ENCODE measurements at regions not wholly inside any gene's neighbourhood (a gene's known extent, or its start where the extent isn't known, plus 50 kb on each side); places are given as distances from the start of the nearest gene placed in this dataset.
"Not testable (repeated sequence)": the region's sequence is repeated elsewhere in the genome, so short reads cannot be mapped to it uniquely, and the experiment has no call there.

DNA sequence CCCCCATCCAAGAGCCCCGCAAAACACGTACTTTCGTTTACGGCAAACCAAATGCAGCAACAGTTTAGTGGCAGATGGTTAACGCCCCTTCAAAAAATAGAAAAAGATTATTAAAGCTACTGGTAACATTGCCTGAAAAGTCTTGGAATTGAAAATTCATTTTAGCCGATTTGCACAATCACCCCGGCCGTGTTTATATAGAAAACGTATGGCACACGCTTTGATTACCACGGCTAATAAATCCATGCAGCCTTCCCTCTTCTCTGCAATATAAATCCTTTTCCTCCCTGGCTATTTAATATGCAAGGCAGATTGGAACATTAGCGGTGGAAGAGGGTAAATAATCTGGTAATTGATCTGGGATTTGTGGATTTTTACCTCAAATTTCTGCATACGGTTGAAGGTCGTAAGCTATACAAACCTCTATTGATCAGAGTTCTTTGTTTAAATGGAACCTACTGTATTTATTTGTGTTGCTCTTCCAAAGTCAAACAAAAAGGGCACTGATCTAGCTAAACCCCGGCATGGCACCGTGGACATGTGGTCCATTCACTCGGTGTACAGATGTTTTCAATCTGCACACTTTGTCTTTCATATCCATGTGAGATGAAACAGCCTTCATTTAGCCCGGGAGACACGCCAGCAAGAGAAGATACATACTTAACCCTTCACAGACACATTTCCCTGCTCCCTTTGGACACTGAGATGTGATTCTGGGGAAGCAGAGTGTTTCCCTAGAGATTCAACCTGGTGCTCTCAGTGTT is 238.1 kb upstream of the MAF start:
- peaks cover 0 to 4% (median 0%) of the 10 kb centered on the region in 3 donors for H3K4me1 ChIP-seq (ENCODE audit: control insufficient read depth in 3 of 3, insufficient read depth in 3 of 3, low read length in 3 of 3)
- H3K9me3 ChIP-seq (ENCODE audit: control insufficient read depth in 3 of 3, low read length in 3 of 3), result peaks cover 0 to 3% (median 0%) of the 10 kb centered on the region in 3 donors
- no peak overlapping the region for H3K9ac ChIP-seq (ENCODE audit: low read depth in 1 of 3, low read length in 3 of 3)
- H3K36me3 ChIP-seq (ENCODE audit: control insufficient read depth in 3 of 3, insufficient read depth in 3 of 3, low read length in 3 of 3), result no peaks in the 10 kb centered on the region
- peaks cover 0 to 5% (median 0%) of the 10 kb centered on the region in 3 donors for H3K27me3 ChIP-seq (ENCODE audit: control insufficient read depth in 3 of 3, insufficient read depth in 3 of 3, low read length in 3 of 3)
- H3K27ac ChIP-seq (ENCODE audit: low read depth, low read length), result no peak overlapping the region
- H3K4me3 ChIP-seq (ENCODE audit: low read length in 3 of 3), result peak overlapping the region in 2 of 3 donors; percentile 9 to 23

DNA sequence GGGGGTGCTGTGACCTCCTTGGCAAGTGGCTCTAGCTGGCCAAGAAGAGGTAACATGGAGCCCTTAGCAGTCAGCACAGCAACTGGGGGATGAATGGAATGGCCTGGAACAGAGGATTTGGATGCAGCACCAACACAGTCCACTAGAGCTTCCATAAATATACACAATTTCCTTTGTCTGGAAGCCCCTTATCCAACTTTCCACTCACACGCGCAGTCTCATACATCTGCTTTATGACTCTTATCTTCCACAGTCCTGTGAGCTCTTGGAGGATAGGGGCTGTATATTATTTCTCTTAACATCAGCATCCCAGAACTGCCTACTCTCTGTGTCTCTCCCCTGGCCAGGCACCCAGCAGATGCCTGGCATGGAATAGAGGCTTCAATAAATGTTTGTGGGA is 235.6 kb upstream of the MAF start:
- peaks cover 0 to 3% (median 0%) of the 10 kb centered on the region in 3 donors for H3K9me3 ChIP-seq (ENCODE audit: control insufficient read depth in 3 of 3, low read length in 3 of 3)
- no peak overlapping the region for H3K27ac ChIP-seq (ENCODE audit: low read depth, low read length)
- H3K4me3 ChIP-seq (ENCODE audit: low read length in 3 of 3), result no peak overlapping the region
- H3K27me3 ChIP-seq (ENCODE audit: control insufficient read depth in 3 of 3, insufficient read depth in 3 of 3, low read length in 3 of 3), result peaks cover 0 to 5% (median 0%) of the 10 kb centered on the region in 3 donors
- no peaks in the 10 kb centered on the region for H3K36me3 ChIP-seq (ENCODE audit: control insufficient read depth in 3 of 3, insufficient read depth in 3 of 3, low read length in 3 of 3)
- peaks cover 0 to 4% (median 0%) of the 10 kb centered on the region in 3 donors for H3K4me1 ChIP-seq (ENCODE audit: control insufficient read depth in 3 of 3, insufficient read depth in 3 of 3, low read length in 3 of 3)
- H3K9ac ChIP-seq (ENCODE audit: low read depth in 1 of 3, low read length in 3 of 3), result no peak overlapping the region

DNA sequence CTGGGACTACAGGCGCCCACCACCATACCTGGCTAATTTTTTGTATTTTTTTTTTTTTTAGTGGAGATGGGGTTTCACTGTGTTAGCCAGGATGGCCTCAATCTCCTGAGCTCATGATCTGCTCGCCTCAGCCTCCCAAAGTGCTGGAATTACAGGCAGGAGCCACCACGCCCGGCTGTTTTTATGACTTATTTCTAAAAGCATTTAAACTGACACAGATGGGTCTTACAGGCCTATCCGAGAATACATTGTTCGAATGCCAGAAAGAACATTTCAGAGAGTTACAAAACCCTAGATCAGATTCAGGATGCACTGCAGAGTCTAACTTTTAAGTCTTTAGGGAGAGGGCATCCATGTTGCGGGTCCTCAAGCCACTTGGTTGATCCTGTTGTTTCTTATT is 234.7 kb upstream of the MAF start:
- H3K4me3 ChIP-seq (ENCODE audit: low read length in 3 of 3), result no peak overlapping the region
- H3K36me3 ChIP-seq (ENCODE audit: control insufficient read depth in 3 of 3, insufficient read depth in 3 of 3, low read length in 3 of 3), result no peaks in the 10 kb centered on the region
- H3K27ac ChIP-seq (ENCODE audit: low read depth, low read length), result no peak overlapping the region
- H3K27me3 ChIP-seq (ENCODE audit: control insufficient read depth in 3 of 3, insufficient read depth in 3 of 3, low read length in 3 of 3), result peaks cover 0 to 4% (median 0%) of the 10 kb centered on the region in 3 donors
- H3K9ac ChIP-seq (ENCODE audit: low read depth in 1 of 3, low read length in 3 of 3), result no peak overlapping the region
- peaks cover 0 to 3% (median 0%) of the 10 kb centered on the region in 3 donors for H3K9me3 ChIP-seq (ENCODE audit: control insufficient read depth in 3 of 3, low read length in 3 of 3)
- peaks cover 0 to 4% (median 0%) of the 10 kb centered on the region in 3 donors for H3K4me1 ChIP-seq (ENCODE audit: control insufficient read depth in 3 of 3, insufficient read depth in 3 of 3, low read length in 3 of 3)

- no peak overlapping the region for H3K4me3 ChIP-seq (ENCODE audit: low read length in 3 of 3)
- no peaks in the 10 kb centered on the region for H3K27me3 ChIP-seq (ENCODE audit: control insufficient read depth in 3 of 3, insufficient read depth in 3 of 3, low read length in 3 of 3)
- H3K27ac ChIP-seq (ENCODE audit: low read depth, low read length), result no peak overlapping the region
- H3K9ac ChIP-seq (ENCODE audit: low read depth in 1 of 3, low read length in 3 of 3), result no peak overlapping the region
- peaks cover 0 to 3% (median 0%) of the 10 kb centered on the region in 3 donors for H3K4me1 ChIP-seq (ENCODE audit: control insufficient read depth in 3 of 3, insufficient read depth in 3 of 3, low read length in 3 of 3)
- peaks cover 0 to 3% (median 0%) of the 10 kb centered on the region in 3 donors for H3K9me3 ChIP-seq (ENCODE audit: control insufficient read depth in 3 of 3, low read length in 3 of 3)
- no peaks in the 10 kb centered on the region for H3K36me3 ChIP-seq (ENCODE audit: control insufficient read depth in 3 of 3, insufficient read depth in 3 of 3, low read length in 3 of 3)
These were observed 234.2 kb upstream of the MAF start for GRCh38 chr16:79834720-79835119.

DNA sequence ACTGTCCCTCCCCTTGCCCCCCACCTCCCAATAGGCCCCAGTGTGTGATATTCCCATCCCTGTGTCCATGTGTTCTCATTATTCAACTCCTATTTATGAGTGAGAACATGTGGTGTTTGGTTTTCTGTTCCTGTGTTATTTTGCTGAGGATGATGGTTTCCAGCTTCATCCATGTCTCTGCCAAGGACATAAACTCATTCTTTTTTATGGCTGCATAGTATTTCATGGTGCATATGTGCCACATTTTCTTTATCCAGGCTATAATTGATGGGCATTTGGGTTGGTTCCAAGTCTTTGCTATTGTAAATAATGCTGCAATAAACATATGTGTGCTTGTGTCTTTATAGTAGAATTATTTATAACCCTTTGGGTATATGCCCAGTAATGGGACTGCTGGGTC is 233.5 kb upstream of the MAF start:
- not testable (repeated sequence) for H3K27ac ChIP-seq (ENCODE audit: low read depth, low read length); H3K9me3 ChIP-seq (ENCODE audit: control insufficient read depth in 3 of 3, low read length in 3 of 3); H3K9ac ChIP-seq (ENCODE audit: low read depth in 1 of 3, low read length in 3 of 3); H3K27me3 ChIP-seq (ENCODE audit: control insufficient read depth in 3 of 3, insufficient read depth in 3 of 3, low read length in 3 of 3); H3K4me3 ChIP-seq (ENCODE audit: low read length in 3 of 3); H3K36me3 ChIP-seq (ENCODE audit: control insufficient read depth in 3 of 3, insufficient read depth in 3 of 3, low read length in 3 of 3); H3K4me1 ChIP-seq (ENCODE audit: control insufficient read depth in 3 of 3, insufficient read depth in 3 of 3, low read length in 3 of 3)

- Histone ChIP-seq H3K27me3 (ENCODE audit: control insufficient read depth in 3 of 3, insufficient read depth in 3 of 3, low read length in 3 of 3) (no peaks in the 10 kb centered on the region), H3K27ac (ENCODE audit: low read depth, low read length) (no peak overlapping the region), H3K9me3 (ENCODE audit: control insufficient read depth in 3 of 3, low read length in 3 of 3) (peaks cover 0 to 3% (median 0%) of the 10 kb centered on the region in 3 donors), H3K36me3 (ENCODE audit: control insufficient read depth in 3 of 3, insufficient read depth in 3 of 3, low read length in 3 of 3) (no peaks in the 10 kb centered on the region), H3K9ac (ENCODE audit: low read depth in 1 of 3, low read length in 3 of 3) (no peak overlapping the region), H3K4me1 (ENCODE audit: control insufficient read depth in 3 of 3, insufficient read depth in 3 of 3, low read length in 3 of 3) (no peaks in the 10 kb centered on the region), H3K4me3 (ENCODE audit: low read length in 3 of 3) (no peak overlapping the region)
These were observed 233.0 kb upstream of the MAF start for GRCh38 chr16:79833559-79833958.

DNA sequence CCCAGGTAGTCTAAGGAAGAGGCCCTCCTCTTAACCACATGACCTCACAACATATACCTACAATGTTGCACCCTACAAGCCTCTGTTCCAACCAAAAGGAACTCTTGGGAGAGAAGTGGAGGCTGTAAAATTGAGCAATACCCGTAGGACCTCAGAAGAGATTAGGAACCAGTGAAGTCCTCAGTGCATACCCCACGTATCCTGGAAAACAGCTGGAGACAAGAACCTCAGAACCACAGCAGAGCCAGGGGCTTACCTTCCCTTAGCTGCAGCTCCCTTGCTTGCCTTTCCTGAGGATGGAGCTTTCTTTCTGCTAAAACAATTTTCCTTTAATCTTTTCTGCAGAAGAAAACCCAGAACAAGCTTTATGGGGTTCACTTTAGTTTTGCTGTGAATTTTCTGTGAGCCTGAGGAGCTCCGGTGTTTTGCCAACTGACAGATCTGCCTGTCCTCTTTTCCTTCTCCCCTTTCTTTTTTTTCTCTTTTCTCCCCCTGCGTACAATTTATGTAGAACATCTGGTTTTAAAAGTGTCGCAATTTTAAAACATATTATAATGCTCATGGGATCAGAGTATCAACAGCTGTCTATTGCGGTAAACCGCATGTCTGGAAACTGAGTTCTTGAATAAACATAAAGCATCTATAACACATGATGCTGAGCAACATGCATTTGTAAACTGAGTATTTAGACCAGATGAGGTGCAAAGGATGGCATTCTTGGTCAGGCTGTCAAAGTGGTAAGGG is 226.4 kb upstream of the MAF start:
- Histone ChIP-seq H3K9ac (ENCODE audit: low read depth in 1 of 3, low read length in 3 of 3) (no peak overlapping the region), H3K9me3 (ENCODE audit: control insufficient read depth in 3 of 3, low read length in 3 of 3) (peaks cover 0 to 2% (median 0%) of the 10 kb centered on the region in 3 donors), H3K27me3 (ENCODE audit: control insufficient read depth in 3 of 3, insufficient read depth in 3 of 3, low read length in 3 of 3) (no peaks in the 10 kb centered on the region), H3K27ac (ENCODE audit: low read depth, low read length) (no peak overlapping the region), H3K36me3 (ENCODE audit: control insufficient read depth in 3 of 3, insufficient read depth in 3 of 3, low read length in 3 of 3) (no peaks in the 10 kb centered on the region), H3K4me1 (ENCODE audit: control insufficient read depth in 3 of 3, insufficient read depth in 3 of 3, low read length in 3 of 3) (no peaks in the 10 kb centered on the region), H3K4me3 (ENCODE audit: low read length in 3 of 3) (no peak overlapping the region)

- peaks cover 0 to 2% (median 0%) of the 10 kb centered on the region in 3 donors for H3K9me3 ChIP-seq (ENCODE audit: control insufficient read depth in 3 of 3, low read length in 3 of 3)
- H3K27me3 ChIP-seq (ENCODE audit: control insufficient read depth in 3 of 3, insufficient read depth in 3 of 3, low read length in 3 of 3), result no peaks in the 10 kb centered on the region
- no peaks in the 10 kb centered on the region for H3K4me1 ChIP-seq (ENCODE audit: control insufficient read depth in 3 of 3, insufficient read depth in 3 of 3, low read length in 3 of 3)
- H3K4me3 ChIP-seq (ENCODE audit: low read length in 3 of 3), result no peak overlapping the region
- no peak overlapping the region for H3K27ac ChIP-seq (ENCODE audit: low read depth, low read length)
- no peaks in the 10 kb centered on the region for H3K36me3 ChIP-seq (ENCODE audit: control insufficient read depth in 3 of 3, insufficient read depth in 3 of 3, low read length in 3 of 3)
- no peak overlapping the region for H3K9ac ChIP-seq (ENCODE audit: low read depth in 1 of 3, low read length in 3 of 3)
These were observed 224.5 kb upstream of the MAF start for GRCh38 chr16:79825002-79825401.

DNA sequence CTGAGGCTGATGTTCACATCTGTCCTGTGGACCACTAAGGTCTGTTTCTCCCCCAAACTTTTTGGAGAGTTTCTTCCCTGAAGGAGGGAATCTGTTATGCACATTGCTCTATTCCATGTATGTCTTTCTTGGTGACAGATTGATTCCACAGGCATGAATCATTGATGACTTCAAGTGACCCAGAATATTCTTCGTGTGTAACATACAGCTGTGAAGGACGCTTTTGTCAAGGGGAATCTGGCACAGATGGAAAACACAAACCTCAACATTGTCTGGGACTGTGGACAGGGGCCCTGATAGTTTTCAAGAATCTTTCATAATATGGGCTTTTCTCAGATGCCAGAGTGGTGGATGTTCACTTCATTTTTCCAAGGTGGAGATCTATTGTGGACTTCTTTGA is 223.1 kb upstream of the MAF start:
- Histone ChIP-seq H3K4me1 (ENCODE audit: control insufficient read depth in 3 of 3, insufficient read depth in 3 of 3, low read length in 3 of 3) (no peaks in the 10 kb centered on the region), H3K9ac (ENCODE audit: low read depth in 1 of 3, low read length in 3 of 3) (no peak overlapping the region), H3K4me3 (ENCODE audit: low read length in 3 of 3) (no peak overlapping the region), H3K36me3 (ENCODE audit: control insufficient read depth in 3 of 3, insufficient read depth in 3 of 3, low read length in 3 of 3) (no peaks in the 10 kb centered on the region), H3K9me3 (ENCODE audit: control insufficient read depth in 3 of 3, low read length in 3 of 3) (peaks cover 0 to 2% (median 0%) of the 10 kb centered on the region in 3 donors), H3K27ac (ENCODE audit: low read depth, low read length) (no peak overlapping the region), H3K27me3 (ENCODE audit: control insufficient read depth in 3 of 3, insufficient read depth in 3 of 3, low read length in 3 of 3) (no peaks in the 10 kb centered on the region)

GRCh38 chr16:79821911-79822310 is 221.4 kb upstream of the MAF start:
- H3K9me3 ChIP-seq (ENCODE audit: control insufficient read depth in 3 of 3, low read length in 3 of 3), result peaks cover 0 to 2% (median 0%) of the 10 kb centered on the region in 3 donors
- no peak overlapping the region for H3K4me3 ChIP-seq (ENCODE audit: low read length in 3 of 3)
- H3K36me3 ChIP-seq (ENCODE audit: control insufficient read depth in 3 of 3, insufficient read depth in 3 of 3, low read length in 3 of 3), result no peaks in the 10 kb centered on the region
- no peak overlapping the region for H3K9ac ChIP-seq (ENCODE audit: low read depth in 1 of 3, low read length in 3 of 3)
- H3K4me1 ChIP-seq (ENCODE audit: control insufficient read depth in 3 of 3, insufficient read depth in 3 of 3, low read length in 3 of 3), result no peaks in the 10 kb centered on the region
- no peak overlapping the region for H3K27ac ChIP-seq (ENCODE audit: low read depth, low read length)
- H3K27me3 ChIP-seq (ENCODE audit: control insufficient read depth in 3 of 3, insufficient read depth in 3 of 3, low read length in 3 of 3), result no peaks in the 10 kb centered on the region
